ENCODE measurements at regions not wholly inside any gene's neighbourhood (a gene's known extent, or its start where the extent isn't known, plus 50 kb on each side); places are given as distances from the start of the nearest gene placed in this dataset.

- no peak for TF ChIP-seq ATF3 (IDR thresholded peaks at IDR 0.05; ENCODE audit: insufficient read depth, low read depth, low read length)
- TF ChIP-seq EGR1 (IDR thresholded peaks at IDR 0.05; ENCODE audit: borderline replicate concordance, low read depth, low read length), result no peak
- no peak for TF ChIP-seq CHD2 (IDR thresholded peaks at IDR 0.05; ENCODE audit: low read length)
- TF ChIP-seq FOSL1 (IDR thresholded peaks at IDR 0.05; ENCODE audit: insufficient read depth, low read depth, low read length), result no peak
Measured at GRCh38 chr12:107339487-107339886, 246.1 kb upstream of the CRY1 start (continued).

Measured in H1 (cell line).